Right renal pelvis (tissue), 4 donors: ENCODE measurements at regions not wholly inside any gene's neighbourhood (a gene's known extent, or its start where the extent isn't known, plus 50 kb on each side); places are given as distances from the start of the nearest gene placed in this dataset.
"Not testable (repeated sequence)": the region's sequence is repeated elsewhere in the genome, so short reads cannot be mapped to it uniquely, and the experiment has no call there.

Experiments
- DNase-seq, 4 donors: peaks; one replicate each; pipeline ENCODE4 v3.0.0-alpha.2; 2013; ENCODE audit warnings: low read depth in 4 of 4, low spot score in 3 of 4, missing footprints in 1 of 4

DNA sequence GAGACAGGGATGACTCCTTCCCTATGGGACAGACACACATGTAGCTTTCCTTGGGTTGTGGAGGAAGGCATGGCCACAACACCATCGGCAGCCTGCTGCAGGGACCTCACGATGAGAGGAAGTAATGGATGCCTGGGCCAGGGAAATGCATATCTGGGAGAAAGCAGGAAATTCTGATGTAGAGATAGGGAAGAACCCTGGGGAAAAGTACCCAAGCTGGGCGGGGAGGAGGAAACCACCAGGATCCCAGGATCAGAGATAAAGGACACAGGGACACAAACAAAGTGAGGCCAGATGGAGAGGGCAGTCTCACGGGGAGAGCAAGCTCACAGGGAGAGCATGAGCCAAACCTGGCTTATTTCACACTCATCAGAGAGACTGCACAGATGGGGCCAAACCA lies 294.7 kb upstream of the TEKT4 start:
- DNase-seq: not testable (repeated sequence)

DNA sequence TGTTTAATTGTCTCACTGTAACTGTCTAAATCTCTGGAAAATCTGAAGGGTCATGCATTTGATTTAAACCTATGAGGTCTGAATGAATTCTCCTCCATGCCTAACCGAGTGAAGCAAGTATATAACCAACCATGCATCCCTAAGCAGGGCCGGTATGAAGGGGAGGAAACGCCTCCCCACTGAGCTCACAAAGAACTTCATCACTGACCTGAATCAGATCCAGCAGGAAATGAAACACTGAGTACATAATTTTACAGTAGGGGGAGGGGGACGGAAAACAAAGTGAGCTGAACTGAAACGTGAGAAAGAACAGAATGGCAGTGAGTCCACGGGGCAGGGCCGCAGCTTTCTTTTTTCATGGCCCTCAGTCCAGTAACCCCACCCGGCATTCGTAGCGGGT lies 294.1 kb upstream of the TEKT4 start:
- peak in 3 of 4 donors; percentile 28 to 51 (median 48) for DNase-seq

DNA sequence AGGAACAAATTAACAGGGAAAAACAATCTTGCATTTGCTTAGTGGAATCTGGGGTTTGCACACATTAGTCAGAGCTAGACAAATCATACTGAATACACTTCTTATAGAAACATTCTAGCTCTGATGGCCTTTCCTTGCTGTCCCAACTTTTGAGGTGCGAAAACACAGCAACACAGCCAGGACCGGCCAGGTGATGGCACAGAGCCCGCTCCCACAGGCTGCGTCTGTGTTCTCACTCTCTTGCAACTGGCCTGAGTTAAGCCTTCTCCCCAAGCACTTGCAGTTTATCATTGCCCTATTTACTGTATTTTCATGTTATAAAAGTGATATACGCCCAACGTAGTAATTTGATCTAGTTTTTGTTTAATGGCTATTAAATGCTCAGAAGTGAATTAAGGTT lies 292.0 kb upstream of the TEKT4 start:
- not testable (repeated sequence) for DNase-seq

DNA sequence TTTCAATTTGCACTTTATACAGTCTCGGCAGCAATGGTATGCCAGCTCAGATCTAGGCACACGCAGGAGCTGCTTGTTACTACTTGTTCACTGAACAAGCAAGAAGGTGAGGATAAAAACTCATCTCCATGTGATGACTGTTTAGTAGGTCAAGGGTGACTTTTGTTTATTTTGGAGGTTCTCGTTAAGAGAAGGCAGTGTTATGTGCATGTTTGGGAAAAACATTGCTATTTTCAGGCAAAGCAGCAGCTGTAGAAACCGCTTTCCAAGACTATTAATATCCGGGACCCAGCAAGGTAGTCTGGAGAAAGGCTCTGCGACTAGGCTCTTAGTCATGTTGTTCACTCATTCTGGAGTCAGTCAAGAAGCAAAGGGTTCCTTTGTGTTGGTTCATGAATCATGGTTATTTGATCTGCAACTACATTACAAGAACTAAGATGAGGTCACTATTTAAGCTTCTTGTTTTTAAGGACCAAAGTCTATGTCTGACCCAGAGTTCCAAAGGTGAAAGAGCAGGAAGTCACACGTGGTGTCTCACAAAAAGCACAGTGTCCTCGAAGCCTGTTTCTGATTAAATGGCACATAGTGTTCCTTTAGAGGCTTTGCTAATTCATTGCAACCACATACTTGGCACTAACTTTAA lies 288.0 kb upstream of the TEKT4 start:
- not testable (repeated sequence) for DNase-seq

DNA sequence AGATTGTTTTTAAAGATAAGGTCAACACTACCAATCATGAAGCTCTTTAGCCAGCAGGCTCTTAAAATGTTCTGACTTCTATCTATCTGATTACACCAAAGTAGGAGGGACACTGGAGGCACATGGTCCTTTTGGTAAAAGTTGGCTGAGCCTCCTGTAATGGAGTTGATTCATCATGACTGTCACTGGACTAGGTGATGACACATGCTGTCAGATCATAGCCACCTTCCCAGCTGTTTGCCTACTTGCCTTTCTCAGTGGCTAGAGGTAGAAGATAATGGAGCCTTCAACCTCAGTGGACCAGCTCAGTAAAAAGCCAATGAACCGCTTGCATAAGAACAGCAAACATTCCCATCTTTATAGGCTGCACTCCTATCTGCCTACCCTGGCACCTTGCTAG lies 286.7 kb upstream of the TEKT4 start:
- DNase-seq: not testable (repeated sequence)

DNA sequence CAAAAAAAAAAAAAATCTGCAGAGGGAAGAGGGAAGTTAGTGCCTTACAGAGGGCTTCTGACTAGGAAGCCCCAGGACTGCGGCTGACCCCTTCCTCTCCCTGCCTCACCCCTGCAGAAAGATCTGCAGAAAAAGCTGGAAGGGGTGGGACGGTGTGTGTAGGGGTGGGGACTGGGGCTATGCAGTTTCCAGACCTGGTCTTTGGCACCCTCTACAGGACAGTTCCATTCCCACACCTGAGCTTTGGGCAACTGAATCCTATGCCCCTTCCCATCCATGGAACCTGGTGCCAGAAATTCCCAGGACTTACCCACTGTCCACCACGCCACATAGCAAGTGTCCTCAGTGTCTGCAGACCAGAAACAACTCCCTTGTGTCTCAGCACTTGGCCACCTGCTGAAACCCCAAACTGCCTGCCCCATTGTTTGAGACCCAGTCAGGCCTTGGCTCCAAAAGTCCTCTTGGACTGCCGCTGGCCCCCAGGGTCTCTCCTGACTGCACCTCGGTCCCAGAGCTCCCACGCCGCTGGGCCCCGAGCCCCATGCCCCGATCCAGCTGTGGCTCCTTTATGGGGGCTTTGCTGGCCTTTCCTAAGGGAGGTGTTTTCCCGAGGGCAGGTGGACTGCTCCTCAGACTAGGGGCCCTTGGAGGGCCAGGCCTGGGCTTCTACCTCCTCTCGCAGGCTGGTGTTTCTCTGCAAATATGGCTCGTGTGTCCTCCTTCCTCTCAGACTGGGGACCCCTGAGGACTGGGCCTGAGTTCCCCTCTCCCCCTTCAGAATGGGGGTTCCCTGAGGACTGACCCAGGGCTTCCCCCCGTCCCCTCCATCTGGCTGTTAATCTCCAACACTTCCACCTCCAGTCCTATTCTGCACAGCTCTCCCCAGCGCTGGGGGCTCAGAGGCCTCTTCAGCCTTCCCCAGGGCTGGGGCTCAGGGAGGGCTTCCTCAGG lies 284.9 kb upstream of the TEKT4 start:
- DNase-seq: not testable (repeated sequence)

DNA sequence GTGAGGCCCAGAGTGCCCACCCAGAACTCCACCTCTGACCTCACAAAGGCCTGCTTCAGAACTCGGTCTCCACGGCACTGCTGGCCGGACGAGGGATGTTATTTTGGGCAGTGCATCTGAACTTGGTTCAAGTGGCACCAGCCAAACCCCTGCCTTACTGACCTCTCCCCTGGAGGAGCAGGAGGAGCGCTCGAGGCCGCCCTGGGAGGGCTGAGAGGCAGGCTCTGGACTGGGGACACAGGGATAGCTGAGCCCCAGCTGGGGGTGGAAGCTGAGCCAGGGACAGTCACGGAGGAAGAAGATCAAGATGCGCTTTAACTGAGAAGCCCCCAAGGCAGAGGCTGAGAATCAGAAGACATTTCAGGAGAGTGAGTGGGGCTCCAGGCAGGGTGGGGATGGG lies 284.2 kb upstream of the TEKT4 start:
- not testable (repeated sequence) for DNase-seq

DNA sequence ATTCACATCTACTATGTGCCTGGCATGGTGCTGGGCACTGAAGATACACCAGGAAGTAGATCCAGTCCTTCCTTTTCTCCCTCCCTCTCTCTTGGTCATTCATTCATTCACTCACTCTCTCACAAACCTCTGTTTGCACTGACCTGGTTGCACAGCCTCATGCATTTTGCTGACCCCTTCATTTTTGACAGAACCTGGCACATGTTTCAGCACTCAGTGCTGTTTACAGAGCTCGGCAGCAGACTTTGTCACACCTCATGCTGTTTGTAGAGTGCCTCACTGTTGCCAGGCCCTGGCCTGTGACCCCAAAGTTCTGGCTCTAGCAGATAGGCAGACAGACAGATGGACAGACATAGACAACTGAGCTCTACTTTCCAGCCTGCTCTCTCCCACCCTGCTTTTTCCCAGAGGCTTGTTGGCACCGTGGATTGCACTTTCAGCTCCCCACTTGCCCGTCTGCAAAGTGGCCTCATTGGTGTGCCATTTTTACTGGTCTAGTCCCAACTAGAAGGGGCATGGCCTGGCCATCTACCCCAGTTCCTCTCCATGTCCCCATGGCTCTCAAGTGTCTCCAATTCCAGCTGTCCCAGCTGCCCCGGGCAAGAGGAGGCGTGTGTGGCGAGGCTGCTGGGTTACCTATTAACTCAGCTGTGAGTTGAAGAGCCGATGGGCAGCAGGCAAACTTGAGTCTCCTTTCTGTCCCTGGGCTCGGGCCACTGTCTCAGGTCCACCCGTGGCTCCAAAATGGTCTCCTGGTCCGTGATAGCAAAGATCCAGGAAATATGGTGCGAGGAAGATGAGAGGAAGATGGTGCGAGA lies 277.0 kb upstream of the TEKT4 start:
- DNase-seq: not testable (repeated sequence)

DNA sequence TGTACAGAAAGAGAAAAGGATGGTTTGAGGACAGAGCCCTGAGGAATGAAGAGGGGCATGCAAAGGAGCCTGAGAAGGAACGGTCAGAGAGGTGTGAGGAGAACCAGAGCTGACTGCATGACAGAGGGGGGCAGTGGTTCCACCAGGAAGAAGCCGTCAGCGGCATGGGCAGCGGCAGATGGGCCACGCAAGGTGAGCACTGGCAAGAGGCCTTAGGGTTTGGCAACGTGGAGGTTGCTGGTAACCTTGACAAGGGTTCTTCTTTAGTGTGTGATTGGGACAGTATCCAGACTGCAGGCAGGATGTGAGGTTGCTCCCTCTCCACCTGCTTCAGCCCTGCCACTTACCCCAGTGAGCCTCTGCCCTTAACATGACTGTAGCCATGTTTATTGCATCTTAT lies 275.3 kb upstream of the TEKT4 start:
- not testable (repeated sequence) for DNase-seq

DNA sequence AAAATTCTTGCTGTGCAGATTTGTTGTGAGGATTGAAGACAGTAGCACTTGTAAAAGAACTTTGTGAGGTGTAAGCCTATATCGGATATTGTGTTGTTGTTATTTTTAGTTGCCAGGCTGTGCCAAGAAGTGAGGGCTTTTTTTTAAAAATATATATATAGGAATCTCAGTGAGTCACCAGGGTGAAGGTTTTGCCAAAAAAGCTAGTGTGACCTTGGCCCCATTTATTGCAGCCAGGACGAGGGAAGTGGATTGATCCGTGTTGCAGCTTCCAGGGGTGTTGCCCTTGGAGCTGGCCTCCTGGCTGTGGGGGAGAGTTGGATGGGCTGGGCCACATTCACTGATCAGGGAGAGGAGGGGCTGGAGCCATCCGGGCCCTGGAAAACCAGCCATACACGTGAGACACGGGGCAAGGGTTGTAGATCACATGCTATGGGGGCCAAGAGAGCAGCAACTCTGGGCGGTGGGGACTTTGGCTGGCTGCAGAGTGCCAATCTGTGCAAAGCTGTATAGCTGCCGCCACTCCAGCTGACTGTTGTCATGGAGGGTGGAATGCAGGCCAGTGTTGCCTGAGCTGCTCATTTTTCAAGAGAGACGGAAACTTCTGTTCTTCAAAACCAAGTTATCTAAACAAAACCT lies 273.0 kb upstream of the TEKT4 start:
- not testable (repeated sequence) for DNase-seq

DNA sequence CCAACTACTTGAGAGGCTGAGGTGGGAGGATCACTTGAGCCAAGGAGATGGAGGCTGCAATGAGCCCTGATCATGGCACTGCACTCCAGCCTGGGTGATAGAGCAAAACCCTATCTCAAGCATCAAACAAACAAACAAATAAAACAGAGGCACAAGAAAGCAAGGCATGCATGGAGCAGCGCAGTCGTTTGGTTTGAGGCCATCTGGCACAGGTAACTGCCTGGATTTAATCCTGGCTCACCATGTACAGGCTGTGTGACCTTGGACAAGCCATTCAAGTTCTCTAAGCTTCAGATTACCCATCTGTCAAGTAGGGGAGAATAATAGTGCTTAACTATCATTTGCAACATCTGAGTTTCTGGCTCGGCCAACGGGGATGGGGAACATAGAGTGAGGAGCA lies 270.3 kb upstream of the TEKT4 start:
- not testable (repeated sequence) for DNase-seq

DNA sequence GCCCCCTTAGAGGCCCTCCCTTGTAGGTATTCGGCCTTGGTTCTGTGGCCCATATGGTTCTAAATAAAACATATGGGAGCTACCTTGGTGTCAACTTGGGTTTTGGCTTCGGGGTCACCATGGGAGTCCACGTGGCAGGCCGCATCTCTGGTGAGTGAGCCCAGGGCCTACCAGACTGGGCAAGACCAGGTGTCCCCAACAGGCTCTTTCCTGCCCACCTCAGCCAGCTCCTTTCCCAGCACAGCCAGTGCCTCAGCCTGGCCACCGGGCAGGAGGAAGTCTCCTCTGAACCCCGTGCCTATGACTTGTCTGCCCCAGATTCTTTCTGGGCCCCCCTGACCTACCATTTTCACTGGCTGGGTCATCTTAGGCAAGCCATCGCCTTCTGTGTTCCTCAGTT lies 268.8 kb upstream of the TEKT4 start:
- no peak for DNase-seq

DNA sequence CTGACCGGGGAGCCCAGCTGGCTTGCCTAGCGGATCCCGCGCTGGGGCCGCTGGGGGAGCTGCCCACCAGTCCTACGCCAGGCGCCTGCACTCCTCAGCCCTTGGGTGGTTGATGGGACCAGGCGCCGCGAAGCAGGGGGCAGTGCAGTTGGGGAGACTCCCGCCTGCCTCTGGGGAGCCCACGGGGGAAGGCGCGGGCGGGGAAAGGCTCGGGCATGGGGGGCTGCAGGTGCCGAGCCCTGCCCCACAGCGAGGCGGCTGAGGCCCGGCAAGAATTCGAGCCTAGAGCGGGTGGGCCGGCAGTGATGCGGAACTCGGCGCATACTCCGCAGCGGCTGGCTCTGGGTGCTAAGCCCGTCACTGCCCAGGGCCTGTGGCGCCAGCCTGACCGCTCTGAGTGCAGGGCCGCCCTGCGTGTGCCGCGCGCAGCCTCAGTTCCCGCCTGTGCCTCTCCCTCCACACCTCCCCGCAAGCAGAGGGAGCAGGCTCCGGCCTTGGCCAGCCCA lies 249.1 kb upstream of the TEKT4 start:
- DNase-seq: no peak

DNA sequence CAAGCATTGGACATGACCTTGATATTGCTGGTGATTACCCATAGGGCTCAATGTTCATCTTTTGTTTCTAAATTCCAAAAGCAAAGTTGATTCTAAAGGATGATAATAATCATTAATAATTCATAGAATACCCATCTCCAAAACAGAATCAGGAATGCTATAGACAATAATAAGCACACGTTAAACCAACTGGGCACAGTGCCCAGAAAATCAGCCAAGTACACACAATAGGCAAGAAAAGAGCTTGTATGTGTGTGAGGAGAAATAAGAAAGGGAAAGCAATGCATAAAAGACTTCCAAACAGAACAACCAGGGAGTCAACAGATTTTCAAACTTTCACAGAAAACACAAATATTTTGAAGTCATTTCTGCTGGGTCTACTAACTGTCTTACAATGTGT lies 242.3 kb upstream of the TEKT4 start:
- not testable (repeated sequence) for DNase-seq

DNA sequence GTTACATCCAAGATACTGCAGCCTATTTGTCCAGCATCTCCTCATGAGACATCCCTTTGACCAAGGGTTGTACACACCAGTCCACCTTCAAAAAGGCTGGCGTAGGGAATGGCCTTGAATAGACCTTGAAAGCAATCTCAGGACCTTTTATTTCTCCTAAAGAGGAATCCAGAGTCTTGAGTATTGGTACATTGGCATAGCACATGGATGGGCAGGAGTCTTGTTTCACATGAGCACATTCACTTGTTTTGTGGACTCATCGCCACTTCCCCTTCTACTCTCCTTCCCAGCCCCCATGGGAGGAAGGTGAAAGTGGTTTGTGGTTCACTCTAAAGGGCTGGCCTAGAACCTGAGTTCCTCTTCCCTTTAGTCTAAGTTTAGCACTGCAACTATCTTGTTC lies 229.8 kb upstream of the TEKT4 start:
- not testable (repeated sequence) for DNase-seq

DNA sequence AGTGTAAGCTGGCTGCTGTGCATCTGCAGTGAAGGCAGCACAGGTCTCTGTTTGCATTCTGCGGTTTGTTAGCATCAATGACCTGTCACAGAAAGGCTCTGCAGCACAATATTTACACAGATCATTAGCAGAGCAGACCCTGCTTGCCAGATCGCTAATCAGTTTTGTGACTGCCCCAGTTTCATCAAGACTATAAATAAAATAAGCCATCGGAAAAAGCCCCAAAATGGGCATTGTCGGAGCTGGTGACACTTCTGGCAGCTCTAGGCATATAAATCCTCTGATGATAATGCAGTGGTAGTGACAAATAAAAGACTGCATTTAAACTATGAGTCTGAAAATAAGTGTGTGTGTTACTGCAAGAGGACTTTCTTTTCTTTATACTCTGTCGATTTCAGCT lies 219.1 kb upstream of the TEKT4 start:
- not testable (repeated sequence) for DNase-seq

DNA sequence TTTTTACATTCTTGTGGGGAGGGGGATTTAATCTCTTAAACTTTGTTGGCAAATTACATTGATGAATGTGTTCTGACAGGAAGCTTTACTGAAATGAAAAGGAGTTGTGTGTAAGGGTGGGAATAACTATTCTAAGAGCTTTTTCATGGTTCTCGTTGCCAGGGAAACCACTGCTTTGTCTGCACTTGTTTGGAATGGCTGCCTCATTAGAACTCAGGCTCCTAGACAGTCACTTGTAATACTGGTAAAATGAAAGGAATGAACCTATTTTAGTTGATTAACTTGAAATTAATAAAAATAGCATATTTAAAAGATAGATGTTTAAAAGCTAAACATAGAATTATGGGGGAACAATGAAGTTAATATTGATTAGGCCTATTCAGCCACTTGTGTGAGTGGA lies 201.4 kb upstream of the TEKT4 start:
- DNase-seq: not testable (repeated sequence)

DNA sequence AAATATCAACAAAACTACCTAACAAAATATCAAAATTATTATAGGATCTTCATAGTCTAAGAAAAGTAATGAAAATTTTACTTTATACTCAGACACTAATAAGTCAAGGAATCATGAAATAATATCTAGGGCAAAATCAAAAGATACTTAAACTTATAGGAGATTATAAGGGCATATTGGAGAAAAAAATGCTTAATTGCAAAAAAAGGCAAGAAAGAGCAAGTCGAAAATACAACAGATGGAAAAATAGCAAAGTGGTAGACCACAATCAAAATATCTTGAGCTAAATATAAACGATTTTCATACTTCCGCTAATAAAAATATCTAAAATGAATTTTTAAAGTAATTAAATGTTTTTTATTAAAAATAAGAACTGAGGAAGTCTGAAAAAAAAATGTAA lies 177.0 kb upstream of the TEKT4 start:
- not testable (repeated sequence) for DNase-seq

DNA sequence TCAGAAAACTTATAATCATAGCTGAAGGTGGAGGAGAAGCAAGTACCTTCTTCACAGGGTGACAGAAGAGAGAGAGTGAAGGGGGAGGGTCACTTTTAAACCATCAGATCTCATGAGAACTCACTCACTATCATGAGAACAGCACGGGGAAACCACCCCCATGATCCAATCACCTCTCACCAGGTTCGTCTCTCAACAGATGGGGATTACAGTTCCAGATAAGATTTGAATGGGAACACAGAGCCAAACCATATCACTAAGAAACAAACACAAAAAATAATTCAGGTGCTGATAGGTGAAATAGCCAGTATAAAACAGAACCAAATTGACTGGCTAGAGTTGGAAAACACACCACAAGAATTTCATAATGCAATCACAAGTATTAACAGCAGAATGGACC lies 162.2 kb upstream of the TEKT4 start:
- DNase-seq: not testable (repeated sequence)

DNA sequence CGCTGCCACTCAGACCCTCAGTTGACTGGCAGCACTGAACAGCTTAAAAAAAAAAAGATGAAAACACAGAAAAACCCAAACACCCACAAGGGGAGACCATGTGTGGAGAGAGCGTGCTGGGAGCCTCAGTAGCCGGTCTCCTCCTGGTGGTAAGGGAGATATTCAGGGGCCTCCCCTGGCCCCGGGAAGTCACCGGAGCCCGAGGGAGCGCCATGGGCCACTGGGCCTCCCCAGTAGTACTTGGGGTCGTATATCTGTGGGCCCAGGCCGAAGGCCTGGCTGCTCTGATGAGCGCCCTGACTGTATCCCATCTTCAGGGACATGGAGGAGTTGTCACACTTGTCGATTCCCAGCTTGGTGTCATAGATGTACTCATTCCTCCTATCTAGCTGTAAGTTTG lies 145.7 kb upstream of the TEKT4 start:
- no peak for DNase-seq
